GM21619 (cell line): ENCODE measurements at regions not wholly inside any gene's neighbourhood (a gene's known extent, or its start where the extent isn't known, plus 50 kb on each side); places are given as distances from the start of the nearest gene placed in this dataset.

Experiments
- ATAC-seq: cut with Tn5 transposase; IDR thresholded peaks from one replicate; pipeline ENCODE4 v1.9.1; 2021; ENCODE audit not compliant: unreplicated experiment

GRCh38 chr1:219404629-219405028 lies 208.3 kb downstream of the ZC3H11B start:
- ATAC-seq, result no peak

- ATAC-seq, result no peak
These were observed 210.0 kb downstream of the ZC3H11B start for GRCh38 chr1:219402925-219403324.

GRCh38 chr1:219401724-219402625 lies 210.9 kb downstream of the ZC3H11B start:
- no peak for ATAC-seq

- ATAC-seq, result no peak
These were observed 213.5 kb downstream of the ZC3H11B start for GRCh38 chr1:219399446-219399845.

GRCh38 chr1:219398815-219399396 lies 214.0 kb downstream of the ZC3H11B start:
- ATAC-seq, result no peak

GRCh38 chr1:219397511-219397910 lies 215.4 kb downstream of the ZC3H11B start:
- ATAC-seq, result no peak

- no peak for ATAC-seq
These were observed 217.6 kb downstream of the LYPLAL1 start for GRCh38 chr1:219391297-219391696.

GRCh38 chr1:219387211-219387610 lies 213.5 kb downstream of the LYPLAL1 start:
- ATAC-seq, result no peak

- peak; percentile 90 for ATAC-seq
These were observed 212.2 kb downstream of the LYPLAL1 start for GRCh38 chr1:219385787-219386427.

GRCh38 chr1:219383281-219383680 lies 209.6 kb downstream of the LYPLAL1 start:
- ATAC-seq, result no peak

- no peak for ATAC-seq
These were observed 207.7 kb downstream of the LYPLAL1 start for GRCh38 chr1:219381396-219381795.

- no peak for ATAC-seq
These were observed 206.8 kb downstream of the LYPLAL1 start for GRCh38 chr1:219380463-219380862.

- ATAC-seq, result no peak
These were observed 206.0 kb downstream of the LYPLAL1 start for GRCh38 chr1:219379691-219380090.

GRCh38 chr1:219374636-219375035 lies 201.0 kb downstream of the LYPLAL1 start:
- ATAC-seq, result no peak

GRCh38 chr1:219374046-219374566 lies 200.4 kb downstream of the LYPLAL1 start:
- no peak for ATAC-seq

GRCh38 chr1:219373616-219373935 lies 199.9 kb downstream of the LYPLAL1 start:
- no peak for ATAC-seq

- no peak for ATAC-seq
These were observed 199.4 kb downstream of the LYPLAL1 start for GRCh38 chr1:219372916-219373615.

- no peak for ATAC-seq
These were observed 197.8 kb downstream of the LYPLAL1 start for GRCh38 chr1:219371471-219371870.

- no peak for ATAC-seq
These were observed 193.8 kb downstream of the LYPLAL1 start for GRCh38 chr1:219367496-219367895.

- ATAC-seq, result no peak
These were observed 191.8 kb downstream of the LYPLAL1 start for GRCh38 chr1:219365451-219365850.

GRCh38 chr1:219362702-219363101 lies 189.0 kb downstream of the LYPLAL1 start:
- ATAC-seq, result no peak
